ENCODE measurements at regions not wholly inside any gene's neighbourhood (a gene's known extent, or its start where the extent isn't known, plus 50 kb on each side); places are given as distances from the start of the nearest gene placed in this dataset.

DNA sequence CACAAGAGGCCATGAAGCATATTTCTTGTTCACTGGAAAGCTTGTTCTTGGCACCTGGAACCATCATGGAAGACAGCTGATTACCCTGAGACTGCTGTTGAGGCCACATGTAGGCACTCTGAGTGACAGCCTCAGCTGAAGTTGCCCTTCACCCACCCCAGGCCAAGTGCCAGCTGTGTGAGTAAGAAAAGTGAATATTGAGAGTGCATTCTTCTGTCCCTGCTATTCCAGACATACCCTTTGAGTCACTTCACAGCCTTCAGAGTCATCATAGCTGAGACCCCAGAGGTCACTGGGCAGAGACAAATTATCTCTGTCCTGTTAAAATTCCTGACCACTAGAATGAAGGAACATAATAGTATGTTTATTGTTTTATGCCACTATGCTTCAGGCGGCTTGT lies 79.6 kb downstream of the NFKBIZ start:
- TF ChIP-seq POLR2A (IDR thresholded peaks at IDR 0.05): no peak
- TF ChIP-seq CTCF (IDR thresholded peaks at IDR 0.05 in 8 of 11, conservative IDR thresholded peaks at IDR 0.05 in 3 of 11): no peak
- no peak for TF ChIP-seq POLR2AphosphoS5 (IDR thresholded peaks at IDR 0.05)

Measured in spleen (tissue), 7 donors.